NCI-H1436 treated with DMSO at 0.1 percent for 48 hours (cell line): ENCODE measurements at regions not wholly inside any gene's neighbourhood (a gene's known extent, or its start where the extent isn't known, plus 50 kb on each side); places are given as distances from the start of the nearest gene placed in this dataset.

Experiments
- DNase-seq: peaks from one replicate; lab custom pipeline; 2025; lab: John Stamatoyannopoulos, UW

DNA sequence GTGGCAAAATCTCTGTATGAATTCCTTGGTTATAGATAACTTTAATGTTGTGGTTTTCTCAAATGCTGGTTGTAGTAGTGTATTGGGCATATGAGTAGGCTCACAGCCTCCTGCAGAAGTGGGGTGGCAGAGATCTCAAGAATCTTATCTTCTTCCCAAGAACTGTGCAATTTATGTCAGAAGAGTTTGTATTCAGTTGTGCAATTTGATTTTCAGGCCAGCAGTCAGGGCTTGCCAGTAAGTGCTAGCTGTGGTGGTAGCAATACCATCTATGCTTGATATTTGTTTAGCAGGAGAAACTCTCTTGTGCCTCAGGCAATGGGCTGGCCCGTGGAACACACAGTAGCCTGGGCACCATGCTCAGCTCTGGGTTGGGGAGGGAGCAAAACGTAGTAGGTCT lies 58.4 kb upstream of the GOLIM4 start:
- no peak for DNase-seq

DNA sequence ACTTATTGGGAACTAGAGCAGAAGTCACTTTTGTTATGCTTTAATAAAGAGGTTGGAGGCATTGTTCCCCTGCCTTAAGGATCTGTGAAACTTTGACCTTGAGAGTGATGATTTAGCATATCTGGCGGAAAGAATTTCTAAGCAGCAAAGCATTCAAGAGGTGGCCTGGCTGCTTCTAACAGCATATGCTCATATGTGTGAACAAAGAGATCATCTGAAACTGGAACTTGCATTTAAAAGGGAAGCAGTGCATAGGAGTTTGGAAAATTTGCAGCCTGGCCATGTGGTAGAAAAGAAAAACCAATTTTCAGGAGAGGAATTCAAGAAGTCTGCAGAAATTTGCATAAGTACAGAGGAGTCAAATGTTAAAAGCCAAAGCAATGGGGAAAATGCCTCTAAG lies 56.4 kb upstream of the GOLIM4 start:
- no peak for DNase-seq
